ENCODE measurements at regions not wholly inside any gene's neighbourhood (a gene's known extent, or its start where the extent isn't known, plus 50 kb on each side); places are given as distances from the start of the nearest gene placed in this dataset.

DNA sequence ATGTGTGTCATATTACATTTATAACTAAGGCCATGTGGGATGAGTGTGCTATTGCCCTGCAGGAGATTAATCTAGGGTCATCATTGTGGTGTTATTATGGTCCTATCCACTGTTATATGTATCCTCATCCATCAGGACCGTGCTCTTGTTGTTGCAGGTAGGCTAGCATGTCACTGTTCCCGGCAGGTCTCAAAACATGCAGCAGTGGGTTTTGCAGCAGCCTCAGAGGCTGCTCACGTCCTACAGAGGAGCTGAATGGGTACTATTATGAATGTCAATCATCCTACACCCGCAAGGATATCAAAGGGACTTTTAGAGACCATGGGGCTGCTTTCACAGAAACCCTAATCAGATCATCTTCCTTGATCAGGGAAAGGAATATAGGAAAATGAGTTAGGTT lies 318.2 kb downstream of the SAMD5 start:
- TF ChIP-seq POLR2AphosphoS5 (IDR thresholded peaks at IDR 0.05; ENCODE audit: low read depth, low read length) (no peak), SRF (IDR thresholded peaks at IDR 0.05; ENCODE audit: low read depth, low read length) (no peak), YY1 (IDR thresholded peaks at IDR 0.05; ENCODE audit: low read depth, low read length) (no peak), SUZ12 (IDR thresholded peaks at IDR 0.05; ENCODE audit: low read length) (no peak), EZH2 (IDR thresholded peaks at IDR 0.05; ENCODE audit: low read depth, low read length, severe bottlenecking) (no peak), FOSL1 (IDR thresholded peaks at IDR 0.05; ENCODE audit: insufficient read depth, low read depth, low read length) (no peak), CREB1 (IDR thresholded peaks at IDR 0.05) (no peak), CHD2 (IDR thresholded peaks at IDR 0.05; ENCODE audit: low read length) (no peak)
- TF ChIP-seq, protein P1, sequence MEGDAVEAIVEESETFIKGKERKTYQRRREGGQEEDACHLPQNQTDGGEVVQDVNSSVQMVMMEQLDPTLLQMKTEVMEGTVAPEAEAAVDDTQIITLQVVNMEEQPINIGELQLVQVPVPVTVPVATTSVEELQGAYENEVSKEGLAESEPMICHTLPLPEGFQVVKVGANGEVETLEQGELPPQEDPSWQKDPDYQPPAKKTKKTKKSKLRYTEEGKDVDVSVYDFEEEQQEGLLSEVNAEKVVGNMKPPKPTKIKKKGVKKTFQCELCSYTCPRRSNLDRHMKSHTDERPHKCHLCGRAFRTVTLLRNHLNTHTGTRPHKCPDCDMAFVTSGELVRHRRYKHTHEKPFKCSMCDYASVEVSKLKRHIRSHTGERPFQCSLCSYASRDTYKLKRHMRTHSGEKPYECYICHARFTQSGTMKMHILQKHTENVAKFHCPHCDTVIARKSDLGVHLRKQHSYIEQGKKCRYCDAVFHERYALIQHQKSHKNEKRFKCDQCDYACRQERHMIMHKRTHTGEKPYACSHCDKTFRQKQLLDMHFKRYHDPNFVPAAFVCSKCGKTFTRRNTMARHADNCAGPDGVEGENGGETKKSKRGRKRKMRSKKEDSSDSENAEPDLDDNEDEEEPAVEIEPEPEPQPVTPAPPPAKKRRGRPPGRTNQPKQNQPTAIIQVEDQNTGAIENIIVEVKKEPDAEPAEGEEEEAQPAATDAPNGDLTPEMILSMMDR (IDR thresholded peaks at IDR 0.05; ENCODE audit: control extremely low read depth in 1 of 3, insufficient read depth in 1 of 3, low read depth in 1 of 3, low read length in 3 of 3): no peak
- TF ChIP-seq, protein P2, sequence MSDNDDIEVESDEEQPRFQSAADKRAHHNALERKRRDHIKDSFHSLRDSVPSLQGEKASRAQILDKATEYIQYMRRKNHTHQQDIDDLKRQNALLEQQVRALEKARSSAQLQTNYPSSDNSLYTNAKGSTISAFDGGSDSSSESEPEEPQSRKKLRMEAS (IDR thresholded peaks at IDR 0.05): no peak

Measured in H1 (cell line).